ENCODE measurements at regions not wholly inside any gene's neighbourhood (a gene's known extent, or its start where the extent isn't known, plus 50 kb on each side); places are given as distances from the start of the nearest gene placed in this dataset.

DNA sequence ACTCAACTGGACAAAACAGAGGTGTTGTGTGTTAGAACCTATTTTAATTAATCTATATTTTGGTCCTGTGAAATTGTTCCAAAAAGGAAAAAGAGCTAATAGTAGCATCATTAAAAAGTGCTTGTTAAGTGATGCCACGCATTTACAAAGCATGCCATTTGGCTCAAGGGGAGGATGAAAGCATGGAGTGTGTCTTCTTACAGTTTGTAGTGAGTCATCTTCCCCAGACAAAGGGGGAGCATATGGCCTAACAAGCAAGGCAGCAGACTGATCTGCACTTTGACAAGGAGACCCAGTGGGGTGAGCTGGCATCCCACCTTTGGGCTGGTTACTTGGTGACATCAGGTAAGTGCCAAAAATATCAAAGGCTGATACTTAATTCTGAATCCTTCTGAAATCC, 297.0 kb downstream of the FGF9 start:
- no peak for DNase-seq

DNA sequence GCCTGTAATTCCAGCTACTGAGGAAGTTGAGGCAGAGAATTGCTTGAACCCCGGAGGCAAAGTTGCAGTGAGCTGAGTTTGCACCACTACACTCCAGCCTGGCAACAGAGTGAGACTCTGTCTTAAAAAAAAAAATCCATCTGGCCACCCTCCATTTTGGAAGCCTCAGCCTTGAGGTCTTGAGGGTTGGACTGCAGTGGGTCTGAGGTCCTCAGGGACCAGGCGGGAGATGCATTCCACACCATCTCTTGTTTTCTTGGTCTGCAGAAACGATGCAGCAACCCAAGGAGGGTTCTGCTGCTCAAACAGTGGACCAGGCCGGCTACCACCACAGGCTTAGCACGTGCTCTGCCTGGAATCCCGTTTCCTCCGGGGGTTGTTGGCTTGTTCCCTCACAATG, 299.3 kb downstream of the FGF9 start:
- DNase-seq, result no peak

DNA sequence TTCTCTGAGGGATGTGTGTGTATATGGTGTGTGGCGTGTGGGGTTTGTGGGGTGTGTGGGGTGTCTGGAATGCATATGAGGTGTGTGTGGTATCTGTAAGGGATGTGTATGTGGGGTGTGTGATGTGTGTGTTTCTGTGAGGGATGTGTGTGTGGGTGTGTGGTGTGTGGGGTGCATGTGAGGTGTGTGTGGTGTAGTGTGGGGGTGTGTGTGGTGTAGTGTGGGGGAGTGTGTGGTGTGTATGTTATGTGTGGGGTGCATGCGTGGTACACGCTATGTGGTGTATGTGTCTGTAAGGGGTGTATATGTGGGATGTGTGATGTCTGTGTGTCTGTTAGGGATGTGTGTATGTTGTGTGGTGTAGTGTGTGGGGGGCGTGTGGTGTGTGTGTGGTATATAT, 300.0 kb downstream of the FGF9 start:
- DNase-seq, result no peak

DNA sequence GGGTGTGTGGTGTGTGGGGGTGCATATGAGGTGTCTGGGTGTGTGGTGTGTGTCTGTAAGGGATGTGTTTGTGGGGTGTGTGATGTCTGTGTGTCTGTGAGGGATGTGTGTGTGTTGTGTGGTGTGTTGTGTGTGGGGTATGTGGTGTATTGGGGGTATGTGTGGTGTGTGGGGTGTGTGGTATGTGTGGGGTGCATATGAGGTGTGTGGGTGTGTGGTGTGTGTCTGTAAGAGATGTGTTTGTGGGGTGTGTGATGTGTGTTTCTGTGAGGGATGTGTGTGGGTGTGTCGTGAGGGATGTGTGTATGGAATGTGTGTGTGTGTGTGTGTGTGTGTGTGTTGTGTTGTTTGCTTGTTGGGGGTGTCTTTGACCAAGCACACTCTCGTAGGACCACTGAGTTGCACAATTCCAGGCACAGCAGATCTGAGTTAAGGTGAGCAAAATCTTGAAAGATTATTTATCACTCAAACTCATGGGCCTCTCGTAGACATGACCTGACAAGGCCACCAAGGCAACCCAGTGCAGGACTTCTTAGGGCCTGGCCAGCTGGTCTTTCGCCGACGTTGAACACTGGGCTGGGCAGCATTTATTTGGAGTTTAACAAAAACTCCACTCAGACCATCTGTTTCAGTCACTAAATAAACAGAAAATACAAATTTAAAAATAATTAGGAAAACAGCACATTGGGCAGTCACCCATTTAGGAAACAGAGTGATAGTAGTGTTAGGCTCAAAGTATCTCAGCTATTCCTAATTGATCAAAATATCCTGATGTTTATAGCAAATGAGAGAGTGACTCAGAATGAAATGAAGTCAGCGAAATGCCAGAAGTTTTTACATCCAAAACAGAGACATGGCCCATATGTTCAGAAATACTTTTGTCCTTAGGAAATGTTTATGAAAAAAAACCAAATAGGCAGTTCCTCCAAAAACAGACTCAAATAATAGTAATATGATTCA, 301.1 kb downstream of the FGF9 start:
- DNase-seq, result no peak

DNA sequence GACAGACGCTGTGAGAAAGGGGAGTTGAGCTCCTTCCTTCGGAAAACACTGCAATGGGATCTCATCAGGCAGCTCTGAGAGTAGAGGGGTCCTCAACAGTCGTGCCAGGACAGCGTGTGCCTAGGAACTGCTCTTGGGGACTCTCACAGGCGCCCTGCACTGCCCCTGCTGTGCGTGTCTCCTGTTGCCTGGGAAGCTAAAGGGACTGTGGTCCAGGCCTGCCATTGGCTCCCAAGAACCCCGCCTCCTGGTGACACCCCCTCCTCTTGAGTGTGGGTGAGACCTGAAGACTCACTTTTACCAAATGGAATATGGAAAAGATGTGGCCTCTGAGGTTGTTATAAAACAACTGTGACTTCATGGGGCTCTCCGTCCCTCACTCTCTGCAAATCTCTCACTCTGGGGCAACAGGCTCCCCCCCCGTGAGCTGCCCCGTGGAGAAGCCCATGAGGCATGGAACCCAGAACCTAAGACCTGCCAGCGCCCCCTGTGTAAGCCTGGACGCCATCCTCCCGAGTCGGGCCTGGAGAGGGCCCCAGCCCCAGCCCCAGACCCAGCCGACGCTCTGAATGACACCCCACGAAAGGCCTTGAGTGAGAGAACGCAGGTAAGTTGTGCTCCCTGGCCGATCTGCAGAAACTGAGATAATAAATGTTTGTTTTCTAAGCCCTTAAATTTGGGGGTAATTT, 302.7 kb downstream of the FGF9 start:
- no peak for DNase-seq

DNA sequence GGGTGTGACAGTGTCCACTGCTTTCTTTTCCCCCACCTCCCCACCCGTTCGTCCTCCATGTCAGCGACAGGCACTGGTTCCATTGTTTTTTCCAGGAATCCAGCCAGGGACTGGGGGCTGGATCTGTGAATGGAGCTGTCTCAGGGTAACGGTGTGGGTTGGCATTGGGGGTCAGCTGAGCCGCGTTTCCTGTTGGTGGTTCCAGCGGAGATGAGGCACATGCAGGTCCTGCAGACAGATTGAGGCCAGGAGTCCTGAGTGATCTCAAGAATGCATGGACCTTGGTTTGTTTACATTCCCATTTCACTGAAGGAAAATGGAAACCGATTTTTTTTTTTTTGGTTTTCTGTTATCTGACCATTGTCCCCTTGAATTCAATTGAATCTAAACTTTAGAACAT, 303.9 kb downstream of the FGF9 start:
- no peak for DNase-seq

DNA sequence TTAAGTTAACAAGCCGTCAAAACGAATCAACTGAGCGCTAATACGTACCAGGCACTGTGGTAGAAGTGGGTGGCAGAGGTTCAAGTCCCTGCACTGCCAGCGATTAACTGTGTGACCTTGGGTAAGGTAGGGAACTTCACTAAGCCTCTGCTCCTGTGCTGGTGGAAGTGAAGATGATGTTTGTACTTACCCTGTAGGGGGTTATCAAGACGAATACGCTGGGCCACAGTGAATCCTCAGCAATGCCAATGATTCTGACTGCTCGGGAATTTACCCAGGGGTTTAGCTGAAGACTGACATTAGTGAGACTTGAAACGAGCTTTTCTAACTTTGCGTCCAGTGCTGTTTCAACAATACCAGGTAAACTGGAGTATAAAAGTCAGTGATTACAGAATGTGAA, 305.3 kb downstream of the FGF9 start:
- DNase-seq, result no peak

DNA sequence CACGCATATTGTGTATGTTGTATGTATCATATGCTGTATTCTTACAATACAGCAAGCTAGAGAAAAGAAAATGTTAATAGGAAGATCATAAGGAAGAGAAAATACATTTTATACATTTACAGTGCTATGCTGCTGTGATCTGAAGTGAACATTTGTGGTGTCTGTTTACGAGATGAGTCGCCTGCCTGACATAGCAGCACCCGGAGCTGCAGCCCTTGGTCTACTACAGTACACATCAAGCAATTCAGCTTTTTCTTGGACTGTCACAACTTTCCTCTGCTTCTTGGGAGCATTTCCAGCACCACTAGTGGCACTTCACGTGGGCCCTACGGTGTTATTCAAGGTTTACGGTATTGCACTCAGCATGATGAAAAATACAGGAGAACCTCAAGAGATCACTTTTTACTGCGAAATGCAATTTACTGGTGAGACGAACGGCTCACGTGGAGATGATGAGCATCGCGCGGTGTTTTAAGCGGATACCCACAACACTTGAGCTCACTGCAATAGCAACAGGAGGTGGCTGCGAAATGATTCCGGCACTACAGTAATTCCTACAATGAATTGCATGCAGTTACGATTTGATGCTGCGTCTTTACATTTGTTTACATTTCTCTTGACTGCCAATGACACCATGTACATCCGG, 308.4 kb downstream of the FGF9 start:
- no peak for DNase-seq

DNA sequence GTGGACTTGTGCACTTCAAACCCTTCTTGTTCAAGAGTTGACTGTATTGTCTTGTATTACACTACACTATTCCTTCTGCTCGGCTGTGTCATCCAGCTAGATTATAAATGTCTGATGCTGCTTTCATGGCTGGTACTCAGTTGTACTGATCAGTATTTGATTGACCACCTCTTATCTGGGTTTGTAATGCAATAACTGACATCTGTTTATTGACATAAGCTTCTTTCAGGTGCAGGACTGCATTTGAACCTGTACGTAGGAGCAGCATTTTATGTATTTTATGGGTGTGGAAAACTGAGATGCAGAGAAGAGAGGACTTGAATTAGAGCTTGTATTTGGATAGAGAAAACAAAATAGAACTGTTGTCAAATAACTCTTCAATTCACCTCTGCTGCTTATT, 309.2 kb downstream of the FGF9 start:
- no peak for DNase-seq

DNA sequence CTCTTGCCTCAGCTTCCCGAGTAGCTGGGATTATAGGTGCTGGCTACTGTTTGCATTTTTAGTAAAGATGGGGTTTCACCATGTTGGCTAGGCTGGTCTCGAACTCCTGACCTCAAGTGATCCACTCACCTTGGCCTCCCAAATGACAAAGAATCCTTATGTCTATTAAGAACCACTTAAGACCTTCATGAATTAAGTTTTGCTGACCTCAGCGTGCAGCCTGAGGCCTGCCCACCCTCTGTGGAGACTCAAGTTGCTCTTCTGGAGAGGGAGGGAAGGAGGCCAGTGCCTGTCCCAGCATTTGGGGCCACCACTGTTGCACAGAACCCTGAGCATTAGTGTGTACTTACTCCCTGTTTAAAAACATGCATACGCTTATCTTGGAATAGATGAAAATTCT, 313.3 kb downstream of the FGF9 start:
- no peak for DNase-seq

DNA sequence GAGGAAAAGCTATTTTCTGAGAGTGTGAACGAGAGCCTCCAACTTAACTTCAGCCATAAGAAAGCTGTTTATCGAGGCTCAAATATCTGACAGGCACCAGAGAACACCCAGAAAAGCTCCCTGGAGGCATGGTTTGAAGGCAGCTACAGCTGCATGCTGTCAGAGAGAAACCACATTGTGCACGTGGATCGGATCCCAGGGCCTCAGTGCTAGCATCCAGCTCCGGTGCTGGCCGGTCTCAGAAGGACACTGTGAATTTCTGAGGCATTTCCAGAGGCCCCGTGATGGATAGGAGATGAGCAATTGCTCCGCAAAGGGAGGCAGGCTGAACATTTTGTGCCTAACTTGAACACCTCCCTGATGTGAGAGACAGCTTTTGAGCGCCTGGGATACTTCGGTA, 315.7 kb downstream of the FGF9 start:
- DNase-seq, result no peak

DNA sequence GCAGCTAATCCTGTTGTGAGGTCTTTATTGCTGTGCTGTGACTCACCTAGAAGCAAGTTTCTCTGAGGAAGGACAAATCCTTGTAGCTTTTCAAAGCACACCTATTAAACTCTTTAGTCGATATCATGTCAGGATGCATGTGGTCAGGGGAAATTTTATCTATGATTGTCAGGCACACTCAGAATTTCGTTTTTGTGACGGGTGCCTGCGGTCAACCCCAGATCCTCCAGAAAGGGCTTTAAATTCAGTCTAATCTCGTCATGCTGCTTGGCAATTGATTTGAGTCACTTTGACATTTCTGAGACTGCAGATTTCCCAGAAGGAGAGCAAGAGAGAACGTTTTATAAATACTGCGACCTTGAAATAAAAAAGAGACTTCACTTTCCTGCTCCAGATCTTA, 316.9 kb downstream of the FGF9 start:
- peak; percentile 77 for DNase-seq

DNA sequence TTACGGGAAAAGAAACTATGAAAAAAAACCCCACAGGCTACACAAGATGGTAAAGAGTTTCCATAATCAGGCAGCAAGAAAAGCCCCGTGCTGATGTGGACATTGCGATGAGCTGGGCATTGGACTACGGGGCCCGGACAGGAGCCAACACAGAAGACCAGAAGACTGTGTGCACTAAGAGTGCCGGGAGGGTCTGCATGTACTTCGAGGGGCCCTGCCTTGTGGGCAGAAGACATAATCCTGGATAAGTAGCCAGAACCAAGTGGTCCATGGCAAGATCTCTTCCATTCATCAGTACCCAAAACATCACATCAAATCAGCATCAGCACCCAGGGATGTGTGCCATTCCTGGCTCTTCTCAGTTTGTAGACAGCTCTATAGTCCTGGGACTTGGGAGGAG, 317.8 kb downstream of the FGF9 start:
- no peak for DNase-seq

DNA sequence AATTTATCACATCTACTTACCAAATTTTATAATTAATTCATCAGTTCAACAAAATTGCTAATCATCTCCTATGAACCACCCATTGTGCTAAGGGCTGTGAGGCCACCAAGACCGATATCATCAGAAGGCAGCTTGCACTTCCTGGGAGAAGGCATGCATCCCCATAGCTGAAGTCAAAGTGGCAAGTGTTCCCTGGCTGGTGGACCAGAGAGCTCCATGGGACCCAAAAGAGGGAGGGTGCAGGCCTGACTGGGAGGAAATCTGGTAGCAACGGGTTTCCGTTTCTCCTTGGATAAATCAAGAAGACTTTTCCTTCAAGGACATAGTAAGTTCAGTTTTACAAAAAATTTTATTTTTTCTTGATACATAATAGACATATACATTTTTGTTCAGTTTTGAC, 325.2 kb downstream of the FGF9 start:
- no peak for DNase-seq

DNA sequence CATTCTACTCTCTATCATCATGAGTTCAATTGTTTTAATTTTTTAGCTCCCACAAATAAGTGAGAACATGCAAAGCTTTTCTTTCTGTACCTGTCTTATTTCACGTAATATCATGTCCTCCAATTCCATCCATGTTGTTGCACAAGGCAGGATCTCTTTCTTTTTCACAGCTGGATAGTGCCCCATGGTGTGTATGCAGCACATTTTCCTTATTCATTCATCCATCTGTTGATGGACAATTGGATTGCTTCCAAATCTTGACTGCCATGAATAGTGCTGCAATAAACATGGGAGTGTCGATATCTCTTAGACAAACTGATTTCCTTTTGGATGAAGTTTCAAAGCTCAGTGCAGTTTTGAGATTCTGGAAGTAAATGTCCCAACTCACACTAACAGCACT, 326.9 kb downstream of the FGF9 start:
- no peak for DNase-seq

DNA sequence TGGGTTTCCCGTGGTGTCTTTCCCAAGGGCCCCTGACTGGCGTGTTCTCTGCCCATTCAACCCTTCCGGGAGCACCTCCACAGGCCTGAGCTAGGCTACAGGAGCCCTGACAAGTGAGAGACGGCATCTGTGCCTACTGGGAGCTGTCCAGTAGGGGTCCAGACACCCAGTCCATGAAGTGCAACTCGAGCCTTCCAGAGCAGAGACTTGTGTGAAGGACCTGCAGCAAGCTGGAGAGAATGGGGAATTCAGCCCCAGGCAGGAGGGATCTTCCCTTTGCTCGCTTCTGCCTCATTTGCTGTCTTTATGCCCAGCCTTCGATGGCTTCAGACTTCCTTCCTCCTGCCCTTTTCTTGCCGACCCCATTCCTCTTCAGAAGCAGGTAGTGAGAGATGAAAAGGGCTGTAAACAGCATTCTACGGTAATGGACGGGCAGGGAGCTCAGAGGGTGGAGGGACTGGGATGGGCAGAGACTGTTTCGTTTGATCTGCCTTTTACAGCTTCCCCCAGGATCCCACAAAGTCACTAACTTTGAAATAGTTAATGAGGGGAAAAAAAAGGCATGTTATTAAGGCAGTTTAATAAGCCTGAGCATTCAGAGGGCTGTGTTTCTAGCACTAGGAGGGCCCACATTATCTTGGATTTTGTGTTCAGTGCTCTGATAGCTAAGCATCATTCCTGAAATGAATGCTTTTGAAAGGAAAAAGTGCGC, 327.6 kb downstream of the FGF9 start:
- DNase-seq, result no peak

DNA sequence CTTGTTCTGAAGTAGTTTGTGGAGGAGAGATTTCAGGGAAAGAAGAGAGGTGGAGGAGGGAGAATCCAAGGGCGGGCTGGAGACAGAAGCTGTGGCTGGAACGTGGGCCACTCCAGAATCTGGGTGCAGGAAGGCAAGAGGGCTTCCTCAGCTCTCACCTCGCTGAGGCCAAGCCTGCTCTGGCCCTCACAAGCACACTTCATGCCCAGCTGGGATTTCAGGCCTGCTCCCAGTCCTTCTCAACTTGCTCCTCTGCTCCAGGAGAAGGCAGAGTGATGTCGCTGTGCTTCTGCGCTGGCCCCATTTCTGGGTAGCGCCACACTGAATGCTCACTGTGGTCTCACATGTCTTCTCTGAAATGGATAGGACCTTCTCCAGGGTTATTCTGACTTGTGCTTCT, 328.8 kb downstream of the FGF9 start:
- no peak for DNase-seq

DNA sequence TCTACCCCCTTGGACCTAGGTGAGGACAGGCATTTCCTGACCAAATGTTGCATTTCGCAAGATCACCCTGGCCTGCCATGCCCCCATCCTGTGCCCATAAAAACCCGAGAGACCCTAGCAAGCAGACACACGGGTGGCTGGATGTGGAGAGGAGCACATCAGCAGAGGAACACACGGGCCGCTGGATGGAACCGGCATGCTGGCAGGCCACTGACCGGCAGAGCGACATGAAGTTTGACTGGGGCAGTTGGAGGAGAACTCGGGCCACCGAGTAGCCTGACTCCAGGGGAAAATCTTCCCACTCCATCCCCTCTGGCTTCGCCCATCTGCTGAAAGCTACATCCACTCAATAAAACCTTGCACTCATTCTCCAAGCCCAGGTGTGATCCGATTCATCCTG, 329.3 kb downstream of the FGF9 start:
- no peak for DNase-seq

DNA sequence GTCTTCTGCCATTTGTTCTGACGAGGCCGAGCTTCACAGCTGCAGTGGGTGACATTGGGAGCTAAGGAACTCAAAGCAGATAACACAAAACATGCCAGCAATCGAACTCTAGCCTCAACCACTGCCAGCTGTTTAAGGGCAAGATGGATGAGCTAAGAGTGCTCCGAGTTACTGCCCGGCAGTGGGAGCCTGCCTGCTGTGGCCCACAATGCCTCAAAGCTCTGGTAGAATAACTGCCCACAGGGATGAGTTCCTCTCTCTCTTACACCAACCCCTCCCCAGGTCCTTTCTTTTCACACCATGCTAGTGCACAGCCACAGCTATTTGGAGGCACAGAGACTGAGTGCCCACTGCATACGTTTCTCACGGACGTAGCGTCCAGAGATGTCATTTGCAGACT, 330.5 kb downstream of the FGF9 start:
- DNase-seq, result no peak

DNA sequence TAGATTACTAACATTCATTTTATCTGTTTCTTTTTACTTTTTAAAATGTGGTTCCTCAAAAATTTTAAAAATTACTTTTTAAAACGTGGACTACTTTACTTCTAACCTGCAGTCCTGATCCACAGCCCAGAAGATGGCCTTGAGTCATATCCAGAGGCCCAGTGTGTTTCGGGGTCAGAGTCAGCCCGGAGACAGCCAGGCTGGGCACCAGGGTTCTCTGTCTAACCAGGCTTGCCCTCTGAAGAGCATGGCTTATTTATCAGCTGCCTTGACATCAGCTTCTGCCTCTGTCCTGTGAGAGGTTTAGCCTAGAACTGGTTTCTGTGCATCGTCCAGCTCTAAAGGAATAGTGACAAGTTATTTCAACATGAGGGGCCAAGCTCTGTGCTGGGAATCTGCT, 332.0 kb downstream of the FGF9 start:
- DNase-seq, result no peak

DNA sequence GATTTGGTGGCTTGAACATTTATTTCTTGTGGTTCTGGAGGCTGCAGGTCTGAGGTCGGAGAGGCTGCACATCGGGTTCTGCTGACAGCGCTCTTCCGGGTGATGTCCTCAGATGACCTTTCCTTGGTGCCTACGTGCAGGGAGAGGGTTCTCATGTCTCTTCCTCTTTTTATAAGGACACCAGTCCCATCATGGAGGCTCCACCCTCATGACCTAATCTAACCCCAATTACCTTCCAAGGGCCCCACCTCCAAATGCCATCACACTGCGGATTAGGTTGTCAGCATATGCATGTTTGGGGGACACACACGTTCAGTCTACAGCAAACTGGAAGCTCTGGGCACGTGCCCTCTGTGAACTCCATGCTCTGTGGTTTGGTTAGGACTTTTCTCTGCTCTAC, 338.6 kb downstream of the FGF9 start:
- peak; percentile 9 for DNase-seq

DNA sequence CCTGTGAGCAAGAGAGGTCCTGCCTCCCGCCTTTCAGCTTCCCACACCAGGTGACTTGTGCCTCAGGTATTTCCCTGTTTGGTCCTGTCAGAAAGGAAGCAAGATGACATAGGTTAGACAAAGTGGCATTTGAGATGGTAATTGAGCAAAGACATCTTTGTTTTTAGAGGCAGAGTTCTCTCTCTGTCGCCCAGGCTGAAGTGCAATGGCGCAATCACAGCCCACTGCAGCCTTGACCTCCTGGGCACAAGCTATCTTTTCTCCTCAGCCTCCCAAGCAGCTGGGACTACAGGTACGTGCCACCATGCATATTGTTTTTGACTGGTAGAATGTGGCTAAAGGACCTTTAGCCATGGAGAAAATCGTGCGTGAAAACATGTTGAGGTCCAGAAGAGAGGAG, 339.1 kb downstream of the FGF9 start:
- no peak for DNase-seq

DNA sequence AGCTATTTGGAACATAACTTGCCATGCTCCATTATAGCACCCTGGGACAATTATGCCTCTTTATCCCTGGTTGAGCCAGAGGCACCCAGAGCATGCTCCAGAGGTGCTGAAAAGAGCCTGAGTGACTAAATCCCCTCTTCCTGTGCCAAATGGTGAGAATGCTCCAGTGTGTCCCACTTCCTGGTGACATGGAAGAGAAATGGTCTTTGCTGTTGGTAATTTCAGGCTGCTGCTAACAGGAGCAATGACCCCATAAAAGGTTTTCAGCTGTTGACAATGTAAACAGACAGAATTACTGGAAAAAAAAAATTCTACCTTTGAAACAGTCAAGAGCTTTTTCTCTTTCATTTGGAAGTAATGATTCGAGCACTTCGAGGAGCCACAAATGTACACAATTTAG, 341.8 kb downstream of the FGF9 start:
- no peak for DNase-seq
